CD4-positive, alpha-beta T cell treated with Interleukin-17A for 4 hours (primary cell): ENCODE measurements at regions not wholly inside any gene's neighbourhood (a gene's known extent, or its start where the extent isn't known, plus 50 kb on each side); places are given as distances from the start of the nearest gene placed in this dataset.

Source experiments
- DNase-seq: peaks from one replicate; pipeline ENCODE4 v3.0.0-alpha.2; 2020; ENCODE audit warnings: mixed read lengths

DNA sequence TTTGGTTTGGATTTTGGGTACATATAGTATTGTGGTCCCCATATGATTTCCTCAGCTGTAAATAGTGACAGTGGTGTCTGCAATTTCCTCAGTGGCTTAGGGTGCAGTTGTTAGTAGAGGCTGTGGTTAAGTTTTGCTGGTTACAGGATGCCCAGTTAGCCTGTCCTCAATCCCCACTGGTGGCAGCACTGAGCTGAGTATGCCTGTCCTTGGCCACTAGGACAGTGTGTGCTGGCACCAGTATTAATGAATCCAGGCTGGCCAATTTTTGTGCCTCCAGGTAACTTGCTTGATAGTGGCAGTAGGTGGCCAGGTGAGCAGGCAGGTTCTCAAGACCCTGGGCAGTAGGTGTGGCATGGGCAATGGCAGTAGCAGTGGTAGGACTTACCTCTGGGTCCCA is 973.1 kb downstream of the TMEM182 start:
- DNase-seq, result no peak

DNA sequence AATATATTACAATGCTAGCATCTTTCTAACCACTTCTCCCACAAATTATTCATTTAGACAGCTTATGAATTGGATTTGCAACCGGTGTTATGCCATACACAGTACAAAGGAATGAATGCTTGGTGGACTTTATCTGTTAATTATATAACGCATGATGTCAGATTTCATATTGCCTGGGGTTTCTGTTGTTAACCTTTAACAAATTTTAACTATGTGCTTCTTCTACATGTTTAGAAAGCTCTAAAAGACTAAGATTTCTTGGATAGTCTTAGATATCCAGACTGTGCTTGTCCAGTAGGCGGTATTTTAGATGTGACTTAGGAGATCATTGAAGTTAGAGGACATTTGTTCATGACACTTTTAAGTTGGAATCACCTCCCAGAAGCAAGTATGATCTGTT is 976.3 kb downstream of the TMEM182 start:
- DNase-seq, result no peak

DNA sequence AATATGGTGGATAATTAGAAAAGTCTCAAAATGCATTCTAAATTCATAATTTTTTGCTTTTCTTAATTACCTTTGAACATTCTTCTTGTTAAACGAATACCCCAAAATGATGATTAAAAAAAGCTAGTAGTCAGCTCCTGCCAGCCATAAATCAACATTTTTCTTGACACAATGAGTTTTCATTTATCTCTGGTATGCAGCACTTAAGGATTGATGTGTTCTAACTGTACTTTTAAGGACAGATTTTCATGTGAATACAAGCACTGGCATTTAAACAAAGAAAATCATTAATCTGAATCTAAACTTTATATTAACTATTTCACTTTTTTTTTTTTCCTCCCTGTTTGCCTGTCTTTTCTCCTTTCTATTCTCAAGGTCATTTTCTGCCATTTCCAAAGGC is 976.8 kb downstream of the TMEM182 start:
- DNase-seq, result no peak

DNA sequence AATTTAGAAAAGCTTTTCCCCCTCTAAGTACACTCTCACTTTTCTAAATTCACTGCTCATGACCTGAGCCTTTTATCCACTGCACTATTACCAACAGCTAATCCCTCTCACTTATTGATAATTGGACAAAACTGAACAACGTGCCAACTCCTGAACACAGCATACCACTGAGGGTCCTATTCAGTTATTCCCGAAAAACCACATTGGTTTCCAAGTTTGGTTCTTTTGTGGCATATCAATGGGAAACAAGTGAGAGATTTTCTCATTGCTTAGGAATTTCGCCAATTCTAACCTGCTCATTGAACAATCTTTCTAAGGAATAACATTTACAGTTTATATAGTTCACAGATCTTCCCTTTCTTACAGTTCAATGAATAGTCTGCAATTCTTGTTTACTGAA is 977.4 kb downstream of the TMEM182 start:
- DNase-seq, result no peak

DNA sequence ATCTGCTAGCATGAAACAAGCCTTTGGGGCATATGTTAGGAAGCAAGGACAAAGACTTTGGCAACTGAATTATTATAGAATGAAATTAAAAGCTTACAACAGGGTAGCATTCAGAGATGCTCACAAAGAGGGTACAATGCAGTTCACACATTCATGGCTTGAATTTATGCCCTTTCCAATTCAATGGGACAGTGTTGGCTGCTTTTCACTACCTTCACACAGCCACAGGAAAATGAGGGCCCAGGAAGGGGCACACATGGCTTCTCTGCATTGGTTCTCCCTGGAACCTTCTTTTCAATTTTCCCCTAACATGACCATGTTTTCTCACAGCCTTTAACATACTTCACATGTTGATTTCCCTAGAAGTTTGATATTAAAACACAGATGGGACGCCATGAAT is 978.1 kb downstream of the TMEM182 start:
- no peak for DNase-seq

GRCh38 chr2:103740631-103741030 is 978.8 kb downstream of the TMEM182 start:
- no peak for DNase-seq

- no peak for DNase-seq
Measured at GRCh38 chr2:103743195-103743594, 981.4 kb downstream of the TMEM182 start.

DNA sequence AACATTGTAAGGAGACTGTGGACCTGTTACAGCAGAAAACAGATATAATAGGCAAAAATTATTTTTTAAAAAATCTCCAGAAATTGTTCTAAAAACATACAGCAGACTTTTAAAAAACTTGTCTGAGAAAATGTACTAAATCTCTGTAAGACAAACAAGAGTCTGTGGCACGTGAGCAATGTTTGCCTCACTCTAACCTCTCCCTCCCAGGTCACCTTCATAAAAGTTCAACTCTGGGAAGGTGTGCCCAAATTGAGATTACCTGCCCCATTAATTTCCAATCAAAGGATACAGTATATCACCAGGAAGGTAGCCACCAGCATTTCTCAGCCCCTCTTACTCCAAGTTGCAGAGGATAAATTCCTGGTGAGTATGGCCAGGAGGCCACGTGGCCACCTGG is 992.7 kb downstream of the TMEM182 start:
- no peak for DNase-seq

DNA sequence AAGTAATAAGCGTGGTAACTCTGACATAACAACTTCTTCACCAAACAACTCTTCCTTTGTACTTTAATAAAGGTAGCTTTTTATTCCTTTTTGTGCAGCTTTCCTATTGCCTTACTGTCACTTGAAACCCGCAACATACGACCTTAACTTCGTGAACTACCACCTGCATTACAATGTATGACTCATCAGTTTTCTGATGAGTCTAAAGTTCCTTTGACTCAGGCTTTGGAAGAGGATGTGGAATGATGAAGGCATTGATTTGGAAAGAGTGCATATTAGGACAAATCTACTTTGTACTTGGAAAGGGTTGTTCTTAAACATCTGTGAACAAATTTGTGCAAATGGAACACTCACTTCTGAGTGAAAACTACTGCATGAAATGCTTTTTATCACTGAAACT is 1012.1 kb downstream of the TMEM182 start:
- DNase-seq, result no peak

- DNase-seq, result no peak
Measured at GRCh38 chr2:103780088-103780702, 1018.4 kb downstream of the TMEM182 start.

- no peak for DNase-seq
Measured at GRCh38 chr2:103781313-103781712, 1019.5 kb downstream of the TMEM182 start.

DNA sequence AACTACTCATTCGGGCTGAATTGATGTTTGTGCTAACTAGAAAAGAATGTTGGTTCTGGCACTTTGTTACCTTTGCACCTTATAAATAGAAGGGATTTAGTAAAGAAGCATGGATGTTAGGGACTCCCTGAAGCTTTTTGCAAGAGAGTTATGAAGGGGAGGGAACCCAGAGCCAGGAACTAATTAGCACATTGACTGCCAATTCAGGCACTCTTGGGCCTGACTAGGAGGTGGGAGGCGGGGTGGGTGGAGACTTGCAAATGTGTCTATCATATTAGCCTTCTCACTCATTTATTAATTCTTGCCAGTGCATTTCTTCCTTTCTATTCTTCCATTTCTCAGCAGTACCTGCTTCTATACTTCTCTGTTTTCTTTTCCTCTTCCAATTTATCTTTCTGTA is 1022.4 kb downstream of the TMEM182 start:
- no peak for DNase-seq

DNA sequence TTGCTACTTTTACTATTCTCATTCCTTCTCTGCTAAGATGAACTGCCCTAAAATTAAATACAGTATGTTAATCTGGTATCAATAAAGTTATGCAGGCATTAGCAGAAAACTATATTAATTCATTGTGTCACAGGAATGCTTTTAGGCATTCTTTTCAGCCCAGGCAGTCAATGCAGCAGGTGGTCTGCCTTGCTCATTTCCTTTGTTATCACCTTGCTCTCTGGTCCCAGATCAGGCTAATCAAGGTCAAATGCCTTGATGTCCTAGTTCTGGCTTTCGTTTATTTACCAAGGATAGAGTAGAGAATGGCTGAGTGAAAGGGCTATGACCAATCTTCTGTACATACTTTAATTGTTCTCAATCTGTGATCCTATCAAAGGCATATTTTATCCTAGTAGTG is 1023.6 kb downstream of the TMEM182 start:
- no peak for DNase-seq

GRCh38 chr2:103785956-103786355 is 1024.1 kb downstream of the TMEM182 start:
- no peak for DNase-seq

GRCh38 chr2:103788389-103788788 is 1026.6 kb downstream of the TMEM182 start:
- no peak for DNase-seq

DNA sequence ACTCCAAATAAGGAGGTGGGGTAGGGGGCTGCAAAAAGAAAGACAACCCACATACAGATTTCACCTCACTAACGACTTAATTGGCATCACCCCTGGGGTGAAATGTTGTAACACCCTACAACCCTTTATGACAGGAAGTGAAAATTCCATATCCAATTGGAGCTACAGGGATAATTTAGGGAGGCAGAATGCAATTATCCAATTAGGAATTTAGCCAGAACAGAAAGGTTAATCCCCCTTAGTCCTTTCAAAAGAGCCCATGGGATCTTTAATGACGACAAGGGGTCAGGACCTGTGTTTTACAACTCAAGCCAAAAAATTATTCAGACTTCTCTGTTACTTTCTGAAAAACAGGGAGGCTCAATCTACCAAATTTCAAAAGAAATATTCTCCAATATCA is 1027.1 kb downstream of the TMEM182 start:
- DNase-seq, result no peak

- no peak for DNase-seq
Measured at GRCh38 chr2:103789381-103790095, 1027.7 kb downstream of the TMEM182 start.

- DNase-seq, result no peak
Measured at GRCh38 chr2:103792042-103792441, 1030.2 kb downstream of the TMEM182 start.

GRCh38 chr2:103798291-103798690 is 1036.5 kb downstream of the TMEM182 start:
- no peak for DNase-seq

DNA sequence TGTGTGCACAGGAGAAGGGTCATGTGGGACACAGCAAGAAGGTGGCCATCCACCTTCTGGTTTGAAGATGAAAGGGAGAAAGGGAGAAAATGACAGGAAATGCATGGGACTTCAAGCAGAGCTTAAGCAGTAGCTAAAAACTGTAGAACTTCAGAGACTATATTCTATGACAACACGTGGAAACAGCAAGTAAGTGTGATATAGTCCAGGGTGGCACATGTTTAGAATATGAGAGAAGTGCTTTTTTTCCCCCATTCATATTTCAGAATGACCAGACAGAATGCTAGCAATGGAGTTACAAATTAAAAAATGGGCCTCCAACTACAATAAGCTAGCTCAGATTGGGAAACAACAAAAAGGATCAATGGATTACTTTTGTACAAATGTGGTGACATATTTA is 1042.2 kb downstream of the TMEM182 start:
- DNase-seq, result no peak

GRCh38 chr2:103805746-103806145 is 1043.9 kb downstream of the TMEM182 start:
- DNase-seq, result no peak

DNA sequence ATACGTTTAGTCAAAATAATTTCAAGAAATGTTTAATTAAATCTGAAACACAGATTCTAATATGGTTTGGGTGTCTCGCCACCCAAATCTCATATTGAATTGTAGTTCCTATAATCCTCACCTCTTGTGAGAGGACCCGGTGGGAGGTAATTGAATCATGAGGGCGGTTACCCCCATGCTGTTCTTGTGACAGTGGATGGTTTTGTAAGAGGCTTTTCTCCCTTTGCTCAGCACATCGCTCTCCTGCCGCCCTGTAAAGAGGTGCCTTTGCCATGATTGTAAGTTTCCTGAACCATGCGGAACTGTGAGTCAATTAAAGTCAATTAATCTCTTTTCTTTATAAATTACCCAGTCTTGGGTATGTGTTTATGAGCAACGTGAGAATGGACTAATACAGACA is 1045.1 kb upstream of the POU3F3 start:
- no peak for DNase-seq

GRCh38 chr2:103809415-103809814 is 1044.5 kb upstream of the POU3F3 start:
- no peak for DNase-seq

DNA sequence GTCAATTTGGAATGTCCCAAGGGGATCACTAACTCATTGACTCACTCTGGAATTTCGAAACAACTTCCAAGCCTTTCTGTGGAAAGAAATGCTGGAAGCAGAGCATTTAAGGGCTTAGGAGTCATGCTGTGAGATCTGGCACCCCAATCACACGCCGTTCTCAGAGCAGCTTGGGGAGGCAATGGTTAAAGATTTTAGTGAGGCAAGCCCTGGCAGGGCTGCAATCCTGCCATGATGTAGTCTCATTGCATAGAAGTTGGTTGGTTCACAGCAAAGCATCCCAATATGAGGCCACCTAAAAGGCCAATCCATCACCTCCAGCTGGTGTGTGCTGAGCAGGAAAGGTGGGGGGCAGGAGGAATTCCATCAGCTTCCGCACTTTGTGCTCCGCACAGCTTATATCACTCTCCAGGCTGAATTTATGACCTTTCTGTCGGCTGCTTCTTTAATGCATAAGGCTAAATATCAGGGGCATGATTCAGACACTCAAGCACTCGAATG is 1043.9 kb upstream of the POU3F3 start:
- no peak for DNase-seq

- no peak for DNase-seq
Measured at GRCh38 chr2:103810875-103811274, 1043.0 kb upstream of the POU3F3 start.
